GM18951 (cell line): ENCODE measurements at regions not wholly inside any gene's neighbourhood (a gene's known extent, or its start where the extent isn't known, plus 50 kb on each side); places are given as distances from the start of the nearest gene placed in this dataset.

Experiments used
- POLR2A ChIP-seq: IDR thresholded peaks from 4 replicates; pipeline ENCODE4 v1.6.1; 2011; ENCODE audit warnings: mild to moderate bottlenecking; ENCODE audit not compliant: insufficient read length, insufficient read depth; ENCODE audit errors: extremely low read depth
- in situ Hi-C: fragments of 300-500 bp; cut with MboI; formaldehyde crosslinking; loops from one replicate; pipeline ENCODE4 v1.12.0; 2022; ENCODE audit warnings: low sequenced_read_pairs, mixed read lengths, inconsistent platforms; ENCODE audit not compliant: unreplicated experiment

DNA sequence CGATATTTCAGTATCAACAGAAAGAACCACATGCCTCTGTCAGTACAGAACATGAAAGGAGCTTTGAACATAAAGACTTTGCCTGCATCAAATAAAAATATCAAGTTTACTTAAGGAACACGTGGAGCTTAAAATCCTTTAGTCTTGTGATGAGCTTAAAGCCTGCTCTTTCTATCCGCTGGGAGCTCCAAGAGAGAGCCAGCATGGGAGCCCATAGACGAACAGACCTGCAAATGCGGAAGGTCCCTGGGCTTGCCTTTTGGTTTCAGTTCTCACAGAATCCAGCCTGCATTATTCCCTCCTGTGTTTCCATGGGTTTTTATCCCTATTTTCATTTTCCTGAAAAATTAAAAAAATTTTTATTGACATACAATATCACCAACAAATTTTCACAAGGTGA, 530.6 kb upstream of the RGMA start:
- in situ Hi-C loops, result no loop called here
- TF ChIP-seq POLR2A, result no peak

DNA sequence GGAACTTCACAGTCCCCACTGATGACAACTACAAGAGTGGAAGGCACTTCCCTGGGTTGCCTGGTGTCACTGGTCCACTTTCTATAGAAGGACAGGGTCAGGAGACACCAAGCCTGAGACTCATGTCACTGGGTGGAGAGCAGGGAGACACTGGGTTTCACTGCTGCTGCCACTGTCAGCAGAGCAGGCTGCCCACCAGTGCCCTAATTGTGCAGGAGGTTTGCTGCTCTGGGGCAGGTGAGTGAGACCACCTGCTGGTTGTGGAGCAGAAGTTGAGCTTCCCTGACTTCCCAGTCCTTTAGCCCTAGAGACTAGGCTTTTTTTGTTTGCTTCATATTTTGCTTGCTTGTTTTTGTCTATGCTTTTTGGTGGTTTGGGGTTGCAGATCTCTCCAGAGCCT, 528.4 kb upstream of the RGMA start:
- in situ Hi-C loops, result no loop called here
- TF ChIP-seq POLR2A, result no peak

DNA sequence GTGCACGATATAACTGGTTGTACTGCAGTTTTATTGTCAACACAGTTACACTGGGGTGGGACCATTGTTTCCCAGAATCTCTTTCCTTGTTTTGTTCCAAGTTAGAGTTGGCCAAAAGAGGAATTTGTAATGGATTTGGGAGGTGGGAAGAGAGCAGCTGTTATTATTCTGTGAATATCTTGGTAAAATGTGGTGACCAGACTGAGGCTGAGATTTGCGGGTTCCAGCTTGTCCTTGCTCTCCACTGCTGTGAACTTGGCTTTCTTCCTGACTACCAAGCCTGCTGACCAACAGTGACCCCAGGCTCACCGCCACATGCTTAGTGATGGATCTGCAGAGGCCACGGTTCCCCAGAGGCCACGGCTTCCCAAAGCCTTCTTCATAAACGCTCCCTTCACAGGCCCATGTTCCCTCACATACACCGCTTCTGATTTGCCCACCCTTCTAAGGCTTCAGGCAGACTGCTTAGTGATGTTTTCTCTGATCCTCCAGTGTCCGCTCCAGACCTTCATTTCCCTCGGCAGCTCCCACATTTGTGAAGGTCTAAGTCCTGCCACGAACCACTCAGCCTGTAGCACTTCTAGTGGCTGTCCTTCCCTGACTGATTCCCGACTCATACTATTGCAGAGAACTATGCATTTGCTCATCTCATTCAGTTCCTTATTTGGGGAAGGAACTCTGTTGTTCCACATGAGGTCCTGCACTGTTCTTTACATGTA, 525.5 kb upstream of the RGMA start:
- TF ChIP-seq POLR2A, result no peak
- in situ Hi-C loops, result no loop called here

DNA sequence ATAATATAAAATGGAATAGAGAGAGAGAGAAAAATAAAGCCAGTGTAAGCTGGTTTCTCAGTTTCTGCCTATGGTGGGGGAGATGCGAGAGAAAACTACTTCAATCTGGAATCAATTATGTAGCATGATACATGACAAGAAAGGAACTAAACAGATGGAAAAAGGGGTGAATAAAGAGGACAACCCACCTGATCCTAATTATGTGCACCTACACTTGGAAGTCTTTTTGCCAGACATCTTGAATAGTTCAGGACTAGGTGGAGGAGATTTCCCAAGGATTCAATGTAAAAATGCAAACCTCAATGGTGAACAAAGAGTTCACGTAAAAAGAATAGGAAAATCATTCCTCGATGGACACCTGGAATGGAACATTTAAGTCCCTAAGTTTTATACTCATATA, 524.4 kb upstream of the RGMA start:
- TF ChIP-seq POLR2A, result no peak

DNA sequence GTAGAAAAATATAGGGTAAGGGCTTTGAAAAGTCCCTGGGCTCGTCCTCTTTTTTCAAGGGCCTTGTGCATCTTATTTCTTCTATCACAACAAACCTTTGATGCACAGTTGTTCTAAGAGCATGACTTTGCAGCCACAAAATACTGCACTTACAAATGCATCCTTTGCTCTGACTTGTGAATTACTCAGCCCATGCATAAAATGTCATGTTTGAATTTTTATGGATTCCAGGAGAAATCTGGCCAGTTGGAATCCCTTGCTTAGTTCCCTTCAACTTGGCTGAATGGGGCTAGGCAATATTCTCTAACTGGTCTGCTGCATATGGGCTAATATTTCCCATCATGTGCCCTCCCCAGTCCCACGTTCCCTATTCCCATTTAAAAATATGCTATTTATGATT, 523.9 kb upstream of the RGMA start:
- in situ Hi-C loops, result no loop called here
- TF ChIP-seq POLR2A, result no peak

More for the DNA sequence above, 524.4 kb upstream of the RGMA start:
- in situ Hi-C loops, result no loop called here

DNA sequence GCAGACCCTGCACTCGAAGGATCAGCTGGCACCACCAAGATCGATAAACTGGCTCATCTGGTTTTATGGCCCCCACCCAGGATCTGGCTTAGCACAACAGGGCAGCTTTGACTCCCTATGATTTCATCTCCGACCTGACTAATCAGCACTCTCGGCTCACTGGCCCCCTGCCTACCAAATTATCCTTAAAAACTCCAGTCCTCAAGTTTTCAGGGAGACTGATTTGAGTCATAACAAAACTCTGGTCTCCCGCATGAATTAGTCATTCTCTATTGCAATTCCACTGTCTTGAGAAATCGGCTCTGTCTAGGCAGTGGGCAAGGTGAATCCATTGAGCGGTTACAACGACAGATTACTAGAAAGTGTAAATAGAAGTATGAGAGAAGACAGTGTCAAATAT, 521.9 kb upstream of the RGMA start:
- in situ Hi-C loops, result no loop called here
- no peak for TF ChIP-seq POLR2A

DNA sequence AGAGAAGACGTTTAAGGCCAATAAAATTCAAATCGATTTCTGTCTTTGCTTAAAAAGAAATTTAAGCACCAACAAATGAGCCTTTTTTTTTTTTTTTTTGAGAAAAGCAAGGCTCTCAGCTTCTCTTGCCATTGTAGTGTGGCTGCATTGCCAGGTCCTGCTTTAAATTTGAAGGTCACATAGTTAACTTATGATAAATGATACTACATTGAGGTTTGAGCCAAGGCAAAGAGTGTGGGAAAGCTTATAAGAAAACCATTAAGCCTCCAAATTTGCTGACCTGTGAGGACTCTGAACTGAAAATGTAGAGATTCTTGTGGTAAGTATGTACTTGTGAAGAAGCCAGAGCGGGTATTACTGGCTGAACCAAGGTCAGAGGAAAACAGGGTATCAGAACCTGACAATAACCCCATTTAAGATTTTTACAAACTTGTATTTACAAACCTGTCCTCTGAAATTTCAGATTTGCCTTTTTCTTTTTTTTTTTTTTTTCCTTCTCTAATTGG, 519.7 kb upstream of the RGMA start:
- TF ChIP-seq POLR2A, result no peak
- in situ Hi-C loops, result no loop called here

DNA sequence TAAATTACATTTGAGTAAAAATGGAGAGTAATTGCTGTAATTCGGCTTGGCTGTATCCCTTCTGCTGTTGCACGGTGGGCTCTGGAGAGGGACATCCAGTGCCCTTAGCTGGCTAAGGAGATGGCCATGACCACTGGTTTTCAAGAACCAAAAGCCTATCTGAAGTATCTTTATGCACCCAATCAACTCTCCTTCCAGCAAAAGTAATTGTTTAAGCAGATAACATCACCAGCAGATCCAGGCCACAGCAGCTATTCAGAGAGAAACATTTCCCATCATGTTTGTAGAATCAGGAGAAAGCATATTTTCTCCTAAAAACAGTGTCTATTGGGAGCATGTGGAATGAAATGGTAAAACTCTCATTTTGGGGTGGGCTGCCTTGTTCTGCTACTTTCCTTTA, 514.5 kb upstream of the RGMA start:
- TF ChIP-seq POLR2A, result no peak
- in situ Hi-C loops, result no loop called here

DNA sequence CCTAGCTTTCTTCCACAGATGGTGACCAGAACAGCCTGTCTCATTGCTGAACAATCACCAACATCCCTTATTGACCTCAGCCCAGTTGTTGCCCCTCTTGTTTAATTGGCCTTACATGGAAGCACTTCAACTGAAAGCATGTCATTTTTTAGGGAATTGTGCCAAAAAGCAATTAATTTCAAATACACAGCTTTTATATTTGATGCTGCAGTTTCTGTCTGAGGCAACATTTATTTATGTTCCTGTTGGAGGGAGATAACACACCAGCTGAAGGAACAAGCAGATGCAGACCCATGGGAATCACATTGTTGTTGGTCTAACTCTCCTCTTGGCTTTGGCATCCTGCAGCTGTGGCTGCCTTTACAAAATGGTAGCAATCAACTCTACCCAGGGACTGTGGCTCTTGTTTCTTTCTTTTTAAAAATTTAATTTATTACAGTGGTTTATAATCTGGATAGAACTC, 498.1 kb upstream of the RGMA start:
- in situ Hi-C loops, result no loop called here
- no peak for TF ChIP-seq POLR2A

DNA sequence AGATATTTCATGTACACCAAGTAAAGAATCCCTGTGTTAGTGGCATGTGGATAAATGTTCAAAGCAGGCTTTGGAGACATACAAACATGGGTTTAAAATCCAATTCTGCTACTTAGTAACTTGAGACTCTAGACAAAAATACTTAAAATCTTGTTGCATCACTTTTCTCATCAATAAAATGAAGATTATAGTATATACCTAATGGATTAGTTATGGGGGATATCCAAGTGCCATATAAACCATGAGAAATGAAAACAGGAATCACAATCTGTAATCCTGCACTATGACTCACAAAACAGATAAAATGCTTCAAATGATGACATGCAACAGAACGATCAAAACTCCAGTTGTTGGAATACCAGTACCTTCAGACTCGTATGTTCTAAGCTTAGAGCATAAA, 496.0 kb upstream of the RGMA start:
- TF ChIP-seq POLR2A, result no peak
- in situ Hi-C loops, result no loop called here

DNA sequence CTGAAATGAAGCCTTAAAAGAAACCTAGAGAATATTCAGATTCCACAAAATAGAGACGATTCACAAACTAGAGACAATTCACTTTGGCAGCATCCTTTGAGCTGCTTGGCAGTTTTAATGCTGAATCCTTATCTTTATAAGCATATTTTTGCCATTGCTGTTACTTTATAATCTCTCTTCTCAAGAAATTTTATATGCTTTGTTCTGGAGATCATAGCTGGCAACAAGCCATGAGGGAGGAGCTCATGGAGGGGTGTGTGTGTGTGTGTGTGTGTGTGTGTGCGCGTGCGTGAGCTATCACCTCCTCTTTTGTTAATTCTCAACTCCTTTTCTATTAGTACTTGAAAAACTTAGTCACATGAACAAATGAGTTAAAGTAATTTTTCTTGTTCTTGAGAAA, 495.0 kb upstream of the RGMA start:
- in situ Hi-C loops, result no loop called here

DNA sequence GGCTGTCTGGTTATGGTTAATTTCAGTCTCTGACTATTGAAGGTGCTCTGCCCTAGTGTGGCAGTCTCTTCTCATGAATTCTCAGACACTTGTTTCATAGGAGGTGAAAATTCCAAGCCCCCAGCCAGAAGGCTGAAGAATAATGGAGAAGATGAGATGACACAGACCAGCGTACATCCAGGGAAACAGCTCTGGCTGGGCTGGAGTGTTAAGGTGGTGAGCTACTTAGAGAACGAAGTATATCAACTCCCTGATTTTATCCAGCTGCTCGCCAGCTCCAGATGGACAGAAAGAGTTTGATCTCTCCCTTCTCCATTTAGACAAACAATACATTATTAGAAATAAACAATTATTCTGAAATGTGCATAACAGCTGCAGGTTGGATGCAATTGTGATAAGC, 494.5 kb upstream of the RGMA start:
- TF ChIP-seq POLR2A, result no peak
- in situ Hi-C loops, result no loop called here

More for the DNA sequence above, 495.0 kb upstream of the RGMA start:
- TF ChIP-seq POLR2A, result no peak

DNA sequence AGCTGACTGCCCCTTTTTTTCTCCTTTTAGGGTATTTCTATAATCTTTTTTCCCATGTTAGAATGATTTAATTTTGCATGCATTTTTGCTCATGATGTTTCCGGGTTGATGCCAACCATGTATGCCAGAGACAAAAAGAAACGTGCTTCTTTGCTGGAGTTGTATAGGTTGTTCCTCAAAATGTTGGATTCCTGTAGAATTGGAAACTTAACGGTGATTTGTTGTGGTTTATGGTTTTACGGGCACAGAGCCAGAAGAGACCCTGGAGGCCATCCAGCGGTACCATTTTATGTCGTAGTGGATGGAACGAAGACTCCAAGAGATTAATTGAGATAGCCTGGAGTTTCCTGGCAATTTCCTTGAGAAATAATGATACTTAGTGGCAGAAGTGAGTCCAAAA, 481.5 kb upstream of the RGMA start:
- TF ChIP-seq POLR2A, result no peak
- in situ Hi-C loops, result no loop called here

DNA sequence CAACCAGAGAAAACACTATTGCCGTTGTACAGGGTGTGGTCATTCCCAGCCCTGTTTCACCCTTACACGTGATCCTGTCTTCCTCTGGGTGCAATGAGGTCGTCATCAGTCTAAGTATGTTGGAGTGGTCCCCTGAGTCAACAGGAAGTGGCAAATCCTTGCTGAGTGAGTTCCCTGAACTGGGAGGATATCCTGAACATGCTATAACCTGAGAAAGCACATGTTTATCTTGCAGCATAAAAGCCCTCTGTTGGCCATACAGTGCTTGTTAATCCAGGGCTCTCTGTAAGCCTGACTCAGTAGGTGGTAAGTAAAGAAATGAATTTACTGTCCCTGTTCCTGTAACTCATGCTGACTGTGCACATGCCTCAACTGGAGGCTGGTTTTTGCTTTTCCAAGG, 477.8 kb upstream of the RGMA start:
- in situ Hi-C loops, result no loop called here
- no peak for TF ChIP-seq POLR2A
